Heart right ventricle (tissue), 16 donors: ENCODE measurements at regions not wholly inside any gene's neighbourhood (a gene's known extent, or its start where the extent isn't known, plus 50 kb on each side); places are given as distances from the start of the nearest gene placed in this dataset.

ENCODE experiments used
- ATAC-seq, 8 donors: fragments of 200-7000 bp; cut with Tn5 transposase; one replicate each; pipeline ENCODE4 v1.9.1; 2020; ENCODE audit warnings: mild to moderate bottlenecking in 8 of 8, moderate library complexity in 8 of 8, moderate number of reproducible peaks in 1 of 8
- DNase-seq, 2 donors: peaks; one replicate each; pipeline ENCODE4 v3.0.0-alpha.2; 2020
- H3K27ac ChIP-seq, 10 donors: fragments of 200-600 bp; sonication (generic) in 2 of 10; one replicate each; pipeline versions ENCODE4 v1.5.0 to v1.8.0; 2020 to 2022; ENCODE audit warnings: mild to moderate bottlenecking in 3 of 10
- H3K27me3 ChIP-seq, 7 donors: fragments of 200-600 bp; one replicate each; pipeline ENCODE4 v1.8.0; 2021 to 2022; ENCODE audit warnings: mild to moderate bottlenecking in 2 of 7
- H3K36me3 ChIP-seq, 9 donors: fragments of 200-600 bp; sonication (generic) in 1 of 9; one replicate each; pipeline versions ENCODE4 v1.5.0 to v1.8.0; 2020 to 2022; ENCODE audit warnings: mild to moderate bottlenecking in 2 of 9
- H3K4me1 ChIP-seq, 9 donors: fragments of 200-600 bp; sonication (generic) in 1 of 9; one replicate each; pipeline versions ENCODE4 v1.5.0 to v1.8.0; 2020 to 2022; ENCODE audit warnings: mild to moderate bottlenecking in 4 of 9
- H3K4me3 ChIP-seq, 10 donors: fragments of 200-600 bp; sonication (generic) in 2 of 10; one replicate each; pipeline versions ENCODE4 v1.5.0 to v1.8.0; 2020 to 2022; ENCODE audit warnings: mild to moderate bottlenecking in 7 of 10, moderate library complexity in 2 of 10
- H3K9me3 ChIP-seq, 11 donors: fragments of 200-600 bp in 10 of 11; sonication (generic) in 2 of 11; one replicate each; pipeline versions ENCODE4 v1.5.0 to v1.8.0; 2013 to 2022; ENCODE audit warnings: mild to moderate bottlenecking in 2 of 11, control low read depth in 1 of 11, moderate library complexity in 1 of 11
- WGBS, 2 donors: extraction: QIAGEN DNeasy Blood & Tissue Kit; methylation state at CpG; one replicate each; pipeline ENCODE4 v1.1.7; 2013; ENCODE audit warnings: inconsistent platforms in 1 of 2; 5-methylcytosine and 5-hydroxymethylcytosine counted together
- intact Hi-C, 10 donors: fragments of 100-400 bp; cut with DNase I; formaldehyde crosslinking; loops; one replicate each; pipeline versions ENCODE4 v1.11.1 to v1.14.2; 2022
- TF ChIP-seq, protein P1 (sequence below), 9 donors: fragments of 200-600 bp; sonication (generic) in 2 of 9; IDR thresholded peaks; one replicate each; pipeline versions ENCODE4 v1.5.0 to v1.8.0; 2021 to 2022; ENCODE audit warnings: antibody characterized with exemption in 9 of 9, mild to moderate bottlenecking in 5 of 9, moderate library complexity in 1 of 9
- donor health status: Arrhythmogenic right ventricular cardiomyopathy.
- donor health status: ischemic (EF 13 %, LVEDD 7.1; RV severe dilation, severe dysfunction).
- donor health status: healthy with polysubstance abuse.
- donor health status: DM: no; HTN: yes; CAD: no.
- donor health status: DM: no; HTN: no; CAD: no.
- donor health status: ischemic (EF 25% LVEDD 6.9; RV normal size, moderate dysfunction).
- donor health status: ischemic (EF 25% LVEDD 5.7; RV mildly dilated, moderate dysfunction).
- donor health status: healthy.
- donor health status: DM: yes; HTN: yes; CAD: no.
- donor health status: Ischemic cardiomyopathy.
- donor health status: ischemic (EF 35%, LVEDD 5.7; RV mildly dilated, moderate dysfunction).
- donor health status: nonischemic (EF 11% LVEDD 7.7; RV severe dilation, severe dysfunction).
- donor health status: DM: yes; HTN: yes; CAD: no.
- donor health status: PGD.
- donor health status: ischemic (EF 29% LVEDD 5.4; RV normal size, mild dysfunction).
- donor health status: nonischemic (EF 23%, LVEDD 6.1; RV moderate dilation, normal function).

- 49 to 52% methylated on average over 10 of the region's 10 CpGs for WGBS, 2 donors
- Histone ChIP-seq H3K9me3 (no peaks in the 10 kb centered on the region), H3K4me3 (no peak overlapping the region), H3K27me3 (no peaks in the 10 kb centered on the region), H3K36me3 (no peaks in the 10 kb centered on the region), H3K4me1 (no peaks in the 10 kb centered on the region), H3K27ac (no peak overlapping the region)
- DNase-seq (no peak), ATAC-seq (no peak)
- TF ChIP-seq, protein P1, sequence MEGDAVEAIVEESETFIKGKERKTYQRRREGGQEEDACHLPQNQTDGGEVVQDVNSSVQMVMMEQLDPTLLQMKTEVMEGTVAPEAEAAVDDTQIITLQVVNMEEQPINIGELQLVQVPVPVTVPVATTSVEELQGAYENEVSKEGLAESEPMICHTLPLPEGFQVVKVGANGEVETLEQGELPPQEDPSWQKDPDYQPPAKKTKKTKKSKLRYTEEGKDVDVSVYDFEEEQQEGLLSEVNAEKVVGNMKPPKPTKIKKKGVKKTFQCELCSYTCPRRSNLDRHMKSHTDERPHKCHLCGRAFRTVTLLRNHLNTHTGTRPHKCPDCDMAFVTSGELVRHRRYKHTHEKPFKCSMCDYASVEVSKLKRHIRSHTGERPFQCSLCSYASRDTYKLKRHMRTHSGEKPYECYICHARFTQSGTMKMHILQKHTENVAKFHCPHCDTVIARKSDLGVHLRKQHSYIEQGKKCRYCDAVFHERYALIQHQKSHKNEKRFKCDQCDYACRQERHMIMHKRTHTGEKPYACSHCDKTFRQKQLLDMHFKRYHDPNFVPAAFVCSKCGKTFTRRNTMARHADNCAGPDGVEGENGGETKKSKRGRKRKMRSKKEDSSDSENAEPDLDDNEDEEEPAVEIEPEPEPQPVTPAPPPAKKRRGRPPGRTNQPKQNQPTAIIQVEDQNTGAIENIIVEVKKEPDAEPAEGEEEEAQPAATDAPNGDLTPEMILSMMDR (IDR thresholded peaks at IDR 0.05) = no peak
- intact Hi-C loops = no loop called here
Measured at GRCh38 chr18:78221496-78221895, 758.1 kb upstream of the SALL3 start.

GRCh38 chr18:78228974-78229373, 750.6 kb upstream of the SALL3 start:
- Histone ChIP-seq H3K27ac (no peak overlapping the region), H3K27me3 (peaks cover 0 to 13% (median 0%) of the 10 kb centered on the region in 7 donors), H3K9me3 (peaks cover 0 to 5% (median 0%) of the 10 kb centered on the region in 11 donors), H3K4me1 (no peaks in the 10 kb centered on the region), H3K36me3 (no peaks in the 10 kb centered on the region), H3K4me3 (no peak overlapping the region)
- 62 to 73% methylated on average over 15 to 19 of the region's 19 CpGs for WGBS, 2 donors
- TF ChIP-seq, protein P1 (IDR thresholded peaks at IDR 0.05) = no peak
- intact Hi-C loops = no loop called here
- ATAC-seq (no peak), DNase-seq (no peak)

DNA sequence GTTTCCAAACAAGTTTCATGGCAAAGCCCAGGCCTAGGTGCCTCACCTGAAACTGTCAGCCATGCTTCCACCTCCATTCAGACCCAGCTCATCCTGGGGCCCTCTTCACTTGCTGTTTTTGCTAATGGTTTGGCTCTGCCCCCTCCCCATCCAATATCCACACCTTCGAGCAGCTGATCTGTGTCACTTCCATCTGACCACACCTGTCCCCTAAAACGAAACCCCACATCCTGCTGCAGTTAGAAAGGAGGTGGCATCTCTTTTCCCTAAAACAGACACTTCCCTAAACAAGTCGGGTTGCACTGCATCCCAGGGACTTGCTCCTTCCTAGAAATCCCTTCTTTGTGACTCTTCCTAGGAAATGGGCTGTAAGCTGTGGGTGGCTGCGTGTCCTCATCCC, 748.7 kb upstream of the SALL3 start:
- H3K36me3 ChIP-seq = no peaks in the 10 kb centered on the region
- TF ChIP-seq, protein P1 (IDR thresholded peaks at IDR 0.05) = no peak
- DNase-seq = no peak
- H3K27me3 ChIP-seq = peaks cover 0 to 13% (median 0%) of the 10 kb centered on the region in 7 donors
- ATAC-seq = no peak
- H3K4me1 ChIP-seq = no peaks in the 10 kb centered on the region
- intact Hi-C loops = loop anchor here in 1 of 10 donors (10.0 kb wide), 1 partner anchor 64 kb away; no protein-coding TSS in a partner anchor
- no peak overlapping the region for H3K4me3 ChIP-seq
- WGBS, 2 donors = 65 to 71% methylated on average over 4 of the region's 4 CpGs
- peaks cover 0 to 5% (median 0%) of the 10 kb centered on the region in 11 donors for H3K9me3 ChIP-seq
- H3K27ac ChIP-seq = no peak overlapping the region

GRCh38 chr18:78232196-78232595, 747.4 kb upstream of the SALL3 start:
- 75 to 84% methylated on average over 11 of the region's 11 CpGs for WGBS, 2 donors
- DNase-seq = no peak
- Histone ChIP-seq H3K27ac (no peak overlapping the region), H3K36me3 (no peaks in the 10 kb centered on the region), H3K9me3 (peaks cover 0 to 5% (median 0%) of the 10 kb centered on the region in 11 donors), H3K27me3 (peaks cover 0 to 13% (median 0%) of the 10 kb centered on the region in 7 donors), H3K4me1 (no peaks in the 10 kb centered on the region), H3K4me3 (no peak overlapping the region)
- ATAC-seq = no peak
- intact Hi-C loops = loop anchor here in 1 of 10 donors (10.0 kb wide), 1 partner anchor 63 kb away; no protein-coding TSS in a partner anchor
- TF ChIP-seq, protein P1 (IDR thresholded peaks at IDR 0.05) = no peak
